CD4-positive, alpha-beta T cell treated with Interleukin-1 beta for 1 hour (primary cell): ENCODE measurements at regions not wholly inside any gene's neighbourhood (a gene's known extent, or its start where the extent isn't known, plus 50 kb on each side); places are given as distances from the start of the nearest gene placed in this dataset.
"Not testable (repeated sequence)": the region's sequence is repeated elsewhere in the genome, so short reads cannot be mapped to it uniquely, and the experiment has no call there.

Experiments
- DNase-seq, 2 donors: peaks; one replicate each; pipeline ENCODE4 v3.0.0-alpha.2; 2020 to 2022

DNA sequence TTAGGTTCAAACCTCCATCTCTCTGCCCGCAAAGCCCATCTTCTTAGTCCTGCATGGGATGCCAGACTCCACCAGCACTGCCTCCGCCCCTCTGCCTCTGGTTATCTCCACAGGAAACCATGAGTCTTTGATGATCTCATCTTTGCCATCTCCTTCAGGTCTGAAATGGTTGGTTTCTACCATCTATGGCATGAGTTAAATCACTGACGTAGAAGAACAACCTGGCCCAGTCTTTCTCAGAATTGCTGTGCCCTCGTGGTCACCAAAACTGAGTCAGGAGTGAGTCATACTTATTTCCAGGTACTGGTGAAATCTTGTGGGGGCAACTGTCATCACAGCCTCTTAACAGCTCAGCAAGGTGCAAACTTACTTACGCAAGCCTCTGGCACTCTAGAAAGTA lies 468.7 kb upstream of the C16orf82 start:
- DNase-seq: peak; percentile 58 to 66

DNA sequence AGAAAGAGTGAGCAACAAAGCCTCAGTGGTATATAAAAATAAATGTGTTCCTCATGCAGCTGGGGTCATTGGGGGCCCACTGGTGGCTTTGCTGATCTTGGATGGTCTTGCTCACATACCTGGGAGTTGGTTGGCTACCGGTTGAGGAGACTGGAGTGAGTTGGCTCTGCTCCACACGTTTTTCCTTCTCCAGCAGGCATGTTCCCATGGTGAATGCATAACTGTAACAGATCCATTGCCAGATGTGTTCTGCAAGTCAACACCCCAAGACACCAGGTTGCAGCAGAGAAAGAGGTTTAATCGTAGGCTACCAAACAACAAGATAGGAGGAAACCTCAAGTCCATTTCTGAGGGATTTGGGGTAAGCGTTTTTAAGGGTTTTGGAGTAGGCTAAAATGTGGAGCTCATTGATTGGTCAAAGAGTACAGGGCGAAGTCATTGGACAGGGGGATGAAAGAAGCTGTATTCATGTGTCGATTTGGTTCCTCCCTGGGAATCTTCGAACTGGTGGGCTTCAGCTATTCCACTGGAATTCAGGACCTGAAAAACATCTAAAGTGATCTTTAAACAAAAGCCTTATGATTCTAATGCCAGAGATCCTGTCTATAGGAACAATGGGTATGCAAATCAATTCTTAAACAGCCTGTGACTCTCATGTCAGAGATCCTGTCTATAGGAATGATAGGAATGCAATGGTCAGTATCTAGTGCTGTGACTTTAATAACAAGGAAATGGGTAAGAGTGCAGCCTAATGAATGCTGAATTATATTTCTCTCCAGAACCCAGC lies 467.5 kb upstream of the C16orf82 start:
- DNase-seq: no peak

DNA sequence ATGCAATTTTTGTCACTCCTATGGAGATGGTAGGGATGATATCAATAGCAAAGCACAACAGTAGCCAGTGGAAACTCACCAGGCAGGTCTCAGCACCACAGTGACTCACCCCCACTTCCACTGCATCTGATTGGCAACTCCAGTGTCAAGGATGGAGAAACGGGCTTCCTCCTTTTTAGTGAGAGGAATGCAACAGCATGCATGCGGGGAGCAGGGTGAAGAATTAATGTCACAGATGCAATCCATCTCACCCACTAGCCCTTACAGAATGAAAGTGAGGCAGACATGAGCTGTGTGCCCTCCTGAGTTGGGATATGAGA lies 467.0 kb upstream of the C16orf82 start:
- DNase-seq: no peak

DNA sequence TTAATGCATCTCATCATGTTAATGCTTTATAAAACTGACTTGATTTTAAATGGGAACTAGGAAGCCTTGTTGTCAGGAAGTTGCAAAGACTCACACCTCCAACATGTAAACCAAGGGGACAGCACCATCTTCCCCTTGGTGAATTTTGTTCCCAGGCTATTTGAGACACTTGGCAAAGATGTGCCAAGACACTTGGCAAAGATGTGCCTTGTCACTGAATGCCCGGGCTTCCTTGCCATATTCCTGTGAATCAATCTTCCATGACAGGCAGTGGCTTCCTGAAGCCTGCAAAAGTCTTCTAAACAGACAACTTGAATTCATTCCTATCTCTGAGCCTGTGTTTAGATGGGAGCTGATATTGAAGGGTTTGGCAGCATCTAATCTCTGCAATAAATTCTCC lies 465.4 kb upstream of the C16orf82 start:
- no peak for DNase-seq

GRCh38 chr16:26605626-26606271 lies 461.0 kb upstream of the C16orf82 start:
- no peak for DNase-seq

DNA sequence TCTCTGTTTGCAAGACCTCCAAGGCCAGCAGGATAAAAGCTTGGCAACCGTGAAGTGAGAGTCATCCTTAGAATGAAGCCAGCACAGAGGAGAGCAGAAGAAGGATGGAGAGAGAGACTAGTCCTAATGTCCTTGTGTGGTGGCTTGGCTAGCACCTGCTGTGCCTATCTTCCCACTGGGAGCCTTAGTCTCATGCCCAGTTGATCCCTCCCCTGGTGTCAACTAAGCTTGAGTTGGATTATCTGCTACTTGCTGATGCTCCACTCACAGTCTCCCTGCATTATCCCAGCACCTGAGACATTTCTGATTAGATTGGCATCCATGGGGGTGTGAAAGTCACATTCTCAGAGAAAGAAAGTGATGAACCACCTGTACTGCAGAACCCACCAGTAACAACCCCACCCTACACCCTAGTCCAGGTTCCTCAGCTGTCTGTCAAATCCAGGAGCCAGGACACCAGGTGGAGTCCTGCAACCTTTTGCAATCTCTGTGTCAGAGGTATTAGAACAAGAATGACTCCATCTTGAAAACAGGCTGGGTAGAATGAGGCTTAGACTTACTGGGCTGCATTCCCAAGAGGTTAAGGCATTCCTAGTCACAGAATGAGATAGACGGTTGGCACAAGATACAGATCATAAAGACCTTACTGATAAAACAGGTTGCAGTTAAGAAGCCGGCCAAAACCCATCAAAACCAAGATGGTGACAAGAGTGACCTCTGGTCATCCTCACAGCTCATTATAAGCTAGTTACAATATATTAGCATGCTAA lies 460.2 kb upstream of the C16orf82 start:
- no peak for DNase-seq

GRCh38 chr16:26614237-26614841 lies 452.4 kb upstream of the C16orf82 start:
- DNase-seq: no peak

GRCh38 chr16:26623442-26623841 lies 443.3 kb upstream of the C16orf82 start:
- no peak for DNase-seq

- no peak for DNase-seq
Measured at GRCh38 chr16:26627958-26628357, 438.8 kb upstream of the C16orf82 start.

- DNase-seq: not testable (repeated sequence)
Measured at GRCh38 chr16:26631365-26631764, 435.4 kb upstream of the C16orf82 start.

DNA sequence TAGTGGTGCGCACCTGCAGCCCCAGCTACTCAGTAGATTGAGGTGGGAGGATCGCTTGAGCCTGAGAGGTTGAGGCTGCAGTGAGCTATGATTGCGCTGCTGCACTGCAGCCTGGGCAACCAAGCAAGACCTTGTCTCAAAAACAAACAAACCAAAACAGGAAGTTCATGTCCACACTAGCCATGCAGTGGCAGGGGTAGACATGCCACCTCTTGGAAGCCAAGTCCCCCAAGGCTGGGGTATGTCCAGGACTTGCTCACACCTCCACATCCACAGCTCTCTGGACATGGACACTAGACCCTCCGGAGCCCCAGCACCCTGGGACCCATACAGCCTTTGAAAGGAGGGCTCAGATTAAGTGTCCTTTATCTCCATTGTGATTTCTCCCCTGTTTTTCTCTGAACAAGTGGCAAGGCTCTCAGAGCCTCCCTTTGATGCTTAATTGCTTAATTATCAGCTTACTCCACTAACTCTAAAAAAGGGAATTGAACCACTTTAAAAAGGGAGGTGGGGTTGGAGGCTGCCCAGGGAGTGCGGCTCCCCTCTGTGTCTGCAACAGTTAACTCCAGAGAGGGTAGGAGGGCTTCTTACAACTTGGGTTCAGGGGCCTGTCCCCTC lies 424.6 kb upstream of the C16orf82 start:
- DNase-seq: no peak

DNA sequence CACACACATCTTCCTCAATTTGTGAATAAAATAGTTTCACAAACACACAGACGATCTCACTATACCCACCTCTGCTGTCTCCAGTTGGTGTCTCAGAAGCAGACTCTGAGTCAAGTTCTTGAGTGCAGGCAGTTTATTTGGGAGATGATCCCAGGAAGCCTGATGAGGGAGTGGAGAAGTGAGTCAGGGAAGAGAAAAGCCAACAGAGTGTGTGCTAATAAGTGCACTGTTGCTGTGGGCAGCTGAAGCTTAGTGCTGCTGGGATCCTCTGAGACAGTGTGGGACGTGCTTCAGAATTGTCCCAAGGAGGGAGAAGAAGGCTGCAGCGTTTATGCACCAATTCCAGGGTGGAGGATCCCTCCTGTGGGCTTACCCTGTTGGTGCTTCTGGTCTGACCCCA lies 423.2 kb upstream of the C16orf82 start:
- DNase-seq: no peak

GRCh38 chr16:26644912-26645543 lies 421.7 kb upstream of the C16orf82 start:
- no peak for DNase-seq

DNA sequence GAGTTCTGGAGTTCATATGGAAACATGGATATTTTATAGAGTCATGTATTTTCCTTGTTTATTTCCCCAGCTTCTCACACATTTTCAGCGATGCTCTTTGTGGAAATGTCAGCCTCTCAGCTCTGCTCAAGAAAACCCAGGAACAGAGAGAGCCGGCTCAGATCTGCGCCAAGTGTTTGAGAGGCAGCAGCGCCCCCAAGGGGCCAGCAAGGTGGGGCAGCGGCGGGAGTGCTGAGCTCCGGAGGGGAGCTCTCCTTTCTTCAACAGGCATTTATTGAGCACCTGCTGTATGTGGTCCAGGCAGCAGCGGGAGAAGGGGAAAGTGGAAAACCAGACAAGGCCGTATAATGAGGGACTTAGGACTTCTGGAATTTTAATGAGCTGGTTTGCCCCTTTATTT lies 421.1 kb upstream of the C16orf82 start:
- peak; percentile 4 to 19 for DNase-seq

- DNase-seq: no peak
Measured at GRCh38 chr16:26647870-26648269, 418.9 kb upstream of the C16orf82 start.

DNA sequence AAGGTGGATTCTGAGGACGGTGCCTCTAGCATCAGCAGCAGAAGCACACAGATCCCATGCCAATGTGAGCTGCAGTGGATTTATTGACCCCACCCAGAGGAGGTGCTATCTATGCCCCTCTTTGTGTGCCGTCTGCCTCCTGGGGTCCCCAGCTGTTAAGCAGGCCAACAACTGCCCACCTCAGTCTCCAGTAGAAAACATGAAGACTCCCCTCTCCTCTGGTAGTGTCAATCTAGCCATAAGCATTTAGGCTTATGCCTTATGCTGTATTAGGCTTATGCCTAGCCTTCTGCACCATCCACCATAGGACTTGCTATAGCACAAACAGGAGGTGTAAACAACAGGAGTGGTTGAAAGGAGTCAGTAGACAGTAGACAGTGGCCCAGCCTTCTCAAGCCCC lies 417.9 kb upstream of the C16orf82 start:
- no peak for DNase-seq

- DNase-seq: no peak
Measured at GRCh38 chr16:26649381-26650045, 417.2 kb upstream of the C16orf82 start.

- no peak for DNase-seq
Measured at GRCh38 chr16:26651464-26651863, 415.3 kb upstream of the C16orf82 start.

GRCh38 chr16:26651884-26652283 lies 414.8 kb upstream of the C16orf82 start:
- DNase-seq: no peak

- DNase-seq: no peak
Measured at GRCh38 chr16:26658486-26658885, 408.2 kb upstream of the C16orf82 start.

DNA sequence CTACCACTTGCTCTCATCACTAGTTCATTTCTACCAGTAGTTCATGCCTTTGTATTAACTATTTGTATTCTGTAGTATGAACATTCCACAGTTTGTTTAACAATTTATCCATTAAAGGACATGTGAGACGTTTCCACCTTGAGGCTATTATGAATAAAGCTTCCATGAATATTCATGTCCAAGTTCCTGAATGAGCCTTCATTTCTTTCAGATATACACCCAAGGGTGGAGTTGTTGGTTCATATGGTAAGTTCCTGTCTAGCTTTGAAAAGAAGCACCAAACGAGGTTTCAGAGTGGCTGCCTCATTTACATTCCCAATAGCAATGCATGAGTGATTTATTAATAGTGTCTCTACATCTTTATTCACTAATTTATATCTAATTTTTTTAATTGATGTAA lies 407.8 kb upstream of the C16orf82 start:
- DNase-seq: no peak

DNA sequence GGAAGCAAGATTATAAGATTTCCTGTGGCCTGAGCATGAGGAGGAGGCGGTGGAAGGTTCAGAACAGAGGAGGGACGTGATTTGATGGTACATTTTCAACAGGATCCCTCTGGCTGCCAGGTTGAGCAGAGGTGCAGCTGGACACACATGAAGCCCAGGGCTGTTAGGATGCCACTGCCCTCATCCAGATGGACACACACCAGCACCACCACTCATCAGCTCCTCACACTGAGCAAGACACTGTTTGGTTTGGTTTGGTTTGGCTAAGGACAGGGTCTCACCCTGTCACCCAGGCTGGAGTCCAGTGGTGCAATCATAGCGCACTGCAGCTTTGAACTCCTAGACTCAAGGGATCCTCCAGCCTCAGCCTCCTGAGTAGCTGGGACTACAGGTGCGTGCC lies 402.6 kb upstream of the C16orf82 start:
- no peak for DNase-seq
